IMR-90 (cell line): ENCODE measurements at regions not wholly inside any gene's neighbourhood (a gene's known extent, or its start where the extent isn't known, plus 50 kb on each side); places are given as distances from the start of the nearest gene placed in this dataset.

Source experiments
- ATAC-seq: fragments of 200-7000 bp; cut with Tn5 transposase; 2 replicates; pipeline ENCODE4 v1.9.1; 2020; ENCODE audit warnings: low read depth, mild to moderate bottlenecking, moderate library complexity
- BruUV-seq: library from RNA; stranded (reverse); fragments of 400-500 nt; replicated peaks from 2 replicates; lab custom pipeline; 2021; lab: Mats Ljungman, UMichigan
- CTCF ChIA-PET: fragments of 300-600 bp; formaldehyde crosslinking; extraction: SDS; loops from one replicate; lab custom pipeline; 2021; ENCODE audit warnings: antibody characterized with exemption; lab: Yijun Ruan, JAX
- POLR2A ChIA-PET: fragments of 300-600 bp; sonication (Branson Sonifier 250); formaldehyde crosslinking; loops from one replicate; lab custom pipeline; 2022; ENCODE audit warnings: antibody characterized with exemption; ENCODE audit not compliant: unreplicated experiment; lab: Charles Lee
- DNase-seq: peaks from one replicate; pipeline ENCODE4 v3.0.0; 2013
- H2AFZ ChIP-seq: replicated peaks from 2 replicates; pipeline ENCODE3; 2013; ENCODE audit warnings: low read length, mild to moderate bottlenecking; ENCODE audit not compliant: poor library complexity
- H2AK5ac ChIP-seq: 2 replicates; pipeline ENCODE4 v1.6.1; 2013; ENCODE audit warnings: low read depth, low read length, inconsistent platforms
- H2AK9ac ChIP-seq: replicated peaks from 2 replicates; pipeline ENCODE3; 2013; ENCODE audit warnings: mild to moderate bottlenecking, low read depth, low read length, moderate library complexity; ENCODE audit not compliant: poor library complexity
- H2BK120ac ChIP-seq: 2 replicates; pipeline ENCODE4 v1.6.1; 2013; ENCODE audit warnings: low read depth, low read length, inconsistent platforms
- H2BK15ac ChIP-seq: 3 replicates; pipeline ENCODE4 v1.6.1; 2013; ENCODE audit warnings: low read depth, low read length, inconsistent platforms
- H2BK20ac ChIP-seq: 2 replicates; pipeline ENCODE4 v1.6.1; 2013; ENCODE audit warnings: low read depth, mild to moderate bottlenecking, inconsistent platforms, low read length, moderate library complexity
- H2BK5ac ChIP-seq: 2 replicates; pipeline ENCODE4 v1.6.1; 2013; ENCODE audit warnings: mild to moderate bottlenecking, low read depth, low read length, inconsistent platforms; ENCODE audit not compliant: poor library complexity, severe bottlenecking
- H3K14ac ChIP-seq: replicated peaks from 2 replicates; pipeline ENCODE4 v1.6.1; 2013; ENCODE audit warnings: low read depth, low read length, inconsistent platforms
- H3K18ac ChIP-seq: 2 replicates; pipeline ENCODE4 v1.6.1; 2013; ENCODE audit warnings: low read depth, low read length, control low read depth
- H3K23ac ChIP-seq: 2 replicates; pipeline ENCODE4 v1.6.1; 2013; ENCODE audit warnings: low read depth, low read length, inconsistent platforms
- H3K27ac ChIP-seq: 2 replicates; pipeline ENCODE4 v1.5.1; 2013; ENCODE audit warnings: mild to moderate bottlenecking, control low read depth, low read length; ENCODE audit not compliant: insufficient read depth
- H3K27me3 ChIP-seq: 2 replicates; pipeline ENCODE4 v1.6.1; 2013; ENCODE audit warnings: low read length; ENCODE audit not compliant: control insufficient read depth, insufficient read depth
- H3K36me3 ChIP-seq: 2 replicates; pipeline ENCODE4 v1.6.1; 2013; ENCODE audit warnings: low read length, mixed read lengths; ENCODE audit not compliant: control insufficient read depth, insufficient read depth
- H3K4ac ChIP-seq: 2 replicates; pipeline ENCODE4 v1.6.1; 2013; ENCODE audit warnings: low read depth, low read length, inconsistent platforms
- H3K4me1 ChIP-seq: 2 replicates; pipeline ENCODE4 v1.6.1; 2013; ENCODE audit warnings: low read length, mixed read lengths; ENCODE audit not compliant: control insufficient read depth, insufficient read depth
- H3K4me2 ChIP-seq: 2 replicates; pipeline ENCODE4 v1.6.1; 2013; ENCODE audit warnings: low read depth, mild to moderate bottlenecking, control low read depth, low read length, moderate library complexity
- H3K4me3 ChIP-seq: 2 replicates; pipeline ENCODE4 v1.5.1; 2013; ENCODE audit warnings: low read depth, mild to moderate bottlenecking, control low read depth, low read length, moderate library complexity; ENCODE audit not compliant: insufficient read depth
- H3K56ac ChIP-seq: 2 replicates; pipeline ENCODE4 v1.6.1; 2013; ENCODE audit warnings: low read length, inconsistent platforms; ENCODE audit not compliant: insufficient read depth; ENCODE audit errors: extremely low read depth
- H3K79me1 ChIP-seq, 2 experiments: 2 replicates each; pipeline ENCODE4 v1.6.1; 2013; ENCODE audit warnings: low read length in 2 of 2, inconsistent platforms in 1 of 2, low read depth in 1 of 2
- H3K9ac ChIP-seq: 2 replicates; pipeline ENCODE4 v1.6.1; 2013; ENCODE audit warnings: low read depth, low read length, control low read depth
- H3K9me1 ChIP-seq: 2 replicates; pipeline ENCODE4 v1.6.1; 2013; ENCODE audit warnings: low read length, inconsistent platforms; ENCODE audit not compliant: insufficient read depth
- H3K9me3 ChIP-seq: 2 replicates; pipeline ENCODE4 v1.6.1; 2013; ENCODE audit warnings: low read length; ENCODE audit not compliant: control insufficient read depth, insufficient read depth
- H4K20me1 ChIP-seq: 2 replicates; pipeline ENCODE4 v1.6.1; 2013; ENCODE audit warnings: low read length, inconsistent platforms; ENCODE audit not compliant: insufficient read depth
- H4K5ac ChIP-seq: 2 replicates; pipeline ENCODE4 v1.6.1; 2013; ENCODE audit warnings: mild to moderate bottlenecking, low read depth, low read length, control low read depth
- H4K8ac ChIP-seq, 2 experiments: 2 replicates each; pipeline ENCODE4 v1.6.1; 2013; ENCODE audit warnings: low read depth in 2 of 2, low read length in 2 of 2, control low read depth in 1 of 2, inconsistent platforms in 1 of 2
- H4K91ac ChIP-seq: 2 replicates; pipeline ENCODE4 v1.6.1; 2013; ENCODE audit warnings: low read depth, low read length, inconsistent platforms; ENCODE audit not compliant: insufficient read depth
- CHD1 ChIP-seq: IDR thresholded peaks from 2 replicates; pipeline ENCODE4 v1.6.1; 2012; ENCODE audit warnings: low read depth, low read length, improper control_type of control experiment
- MXI1 ChIP-seq: IDR thresholded peaks from 2 replicates; pipeline ENCODE4 v1.6.1; 2012; ENCODE audit warnings: low read depth, mild to moderate bottlenecking, low read length, moderate library complexity, borderline replicate concordance
- dilution Hi-C: fragments of 300-500 bp; cut with HindIII; formaldehyde crosslinking; loops from one replicate; pipeline ENCODE4 v1.14.3; 2018; ENCODE audit warnings: low sequenced_read_pairs; ENCODE audit not compliant: unreplicated experiment
- in situ Hi-C: fragments of 300-500 bp; cut with MboI; formaldehyde crosslinking; loops from 3 replicates; pipeline ENCODE4 v1.14.3; 2019; ENCODE audit warnings: low sequenced_read_pairs, inconsistent platforms, mixed read lengths
- intact Hi-C: fragments of 100-400 bp; cut with micrococcal nuclease; formaldehyde crosslinking; loops from 2 replicates; pipeline ENCODE4 v1.10.0; 2022
- TF ChIP-seq, protein P1 (sequence below): conservative IDR thresholded peaks from 2 replicates; pipeline ENCODE4 v1.5.1; 2012; ENCODE audit warnings: mild to moderate bottlenecking, low read depth, low read length, improper control_type of control experiment
- TF ChIP-seq, protein P2 (sequence below): fragments of 150-350 bp; IDR thresholded peaks from 2 replicates; pipeline ENCODE4 v1.6.1; 2016; ENCODE audit warnings: low read depth, mild to moderate bottlenecking, low read length, moderate library complexity, borderline replicate concordance

DNA sequence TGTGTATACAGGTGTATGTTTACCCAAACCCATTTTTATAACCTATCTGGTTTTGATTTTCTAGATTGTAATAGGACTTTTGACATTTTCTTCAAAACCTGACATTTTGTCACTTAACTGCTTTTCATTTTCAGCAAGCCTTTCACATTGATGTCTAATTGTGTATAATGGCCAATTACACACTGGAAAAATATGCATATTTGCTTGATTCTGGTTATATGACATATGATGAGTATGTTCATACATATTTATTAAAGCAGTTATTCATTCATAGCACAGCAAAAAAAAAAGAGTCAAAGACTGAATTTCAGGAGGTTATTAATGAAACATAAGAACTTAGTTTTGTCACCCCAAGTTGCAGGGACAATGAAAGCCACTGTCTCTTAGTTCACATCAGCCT lies 307.7 kb upstream of the TNP1 start:
- Histone ChIP-seq H4K5ac (peak overlapping the region; percentile 79; the same call in 1 of the 2 replicates), H2BK20ac (peak overlapping the region; percentile 92; the same call in 1 of the 2 replicates), H2AK5ac (peak overlapping the region; percentile 71), H3K9me3 (no peaks in the 10 kb centered on the region), H2BK5ac (peak overlapping the region; percentile 79), H3K9me1 (no peaks in the 10 kb centered on the region), H2AFZ (no peak overlapping the region), H4K8ac (peak overlapping the region; percentile 81 to 85), H3K4me1 (peaks cover 17% of the 10 kb centered on the region), H3K14ac (no peak overlapping the region), H3K4ac (peak overlapping the region; percentile 80; the same call in 1 of the 2 replicates), H4K91ac (peak overlapping the region; percentile 35; the same call in 1 of the 2 replicates), H3K4me2 (no peak overlapping the region), H2BK120ac (peak overlapping the region; percentile 88; the same call in 1 of the 2 replicates), H3K4me3 (no peak overlapping the region), H2AK9ac (no peak overlapping the region), H3K27me3 (no peaks in the 10 kb centered on the region), H3K9ac (no peak overlapping the region), H3K23ac (no peak overlapping the region), H3K18ac (peak overlapping the region; percentile 94), H4K20me1 (no peaks in the 10 kb centered on the region), H2BK15ac (peak overlapping the region; percentile 95; the same call in 1 of the 3 replicates), H3K36me3 (no peaks in the 10 kb centered on the region), H3K56ac (peak overlapping the region; percentile 26; the same call in 1 of the 2 replicates), H3K79me1 (no peaks in the 10 kb centered on the region), H3K27ac (no peak overlapping the region)
- DNase-seq (peak; percentile 36), ATAC-seq (no peak)
- dilution Hi-C loops = loop anchor here (25.0 kb wide), 1 partner anchor 480 kb away; the partner anchor contains the start of gene IGFBP5
- in situ Hi-C loops = loop anchor here (10.0 to 25.0 kb wide), 3 partner anchors 347 to 545 kb away; partner anchors contain the start of gene IGFBP5
- ChIA-PET CTCF (no interaction called here), POLR2A (no interaction called here)
- intact Hi-C loops = loop anchor here (5.0 to 10.0 kb wide), 3 partner anchors 55 to 283 kb away; no protein-coding TSS in a partner anchor
- no TSS peak for BruUV-seq
- no peak for TF ChIP-seq MXI1
- TF ChIP-seq, protein P1, sequence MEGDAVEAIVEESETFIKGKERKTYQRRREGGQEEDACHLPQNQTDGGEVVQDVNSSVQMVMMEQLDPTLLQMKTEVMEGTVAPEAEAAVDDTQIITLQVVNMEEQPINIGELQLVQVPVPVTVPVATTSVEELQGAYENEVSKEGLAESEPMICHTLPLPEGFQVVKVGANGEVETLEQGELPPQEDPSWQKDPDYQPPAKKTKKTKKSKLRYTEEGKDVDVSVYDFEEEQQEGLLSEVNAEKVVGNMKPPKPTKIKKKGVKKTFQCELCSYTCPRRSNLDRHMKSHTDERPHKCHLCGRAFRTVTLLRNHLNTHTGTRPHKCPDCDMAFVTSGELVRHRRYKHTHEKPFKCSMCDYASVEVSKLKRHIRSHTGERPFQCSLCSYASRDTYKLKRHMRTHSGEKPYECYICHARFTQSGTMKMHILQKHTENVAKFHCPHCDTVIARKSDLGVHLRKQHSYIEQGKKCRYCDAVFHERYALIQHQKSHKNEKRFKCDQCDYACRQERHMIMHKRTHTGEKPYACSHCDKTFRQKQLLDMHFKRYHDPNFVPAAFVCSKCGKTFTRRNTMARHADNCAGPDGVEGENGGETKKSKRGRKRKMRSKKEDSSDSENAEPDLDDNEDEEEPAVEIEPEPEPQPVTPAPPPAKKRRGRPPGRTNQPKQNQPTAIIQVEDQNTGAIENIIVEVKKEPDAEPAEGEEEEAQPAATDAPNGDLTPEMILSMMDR = no peak
- TF ChIP-seq, protein P2, sequence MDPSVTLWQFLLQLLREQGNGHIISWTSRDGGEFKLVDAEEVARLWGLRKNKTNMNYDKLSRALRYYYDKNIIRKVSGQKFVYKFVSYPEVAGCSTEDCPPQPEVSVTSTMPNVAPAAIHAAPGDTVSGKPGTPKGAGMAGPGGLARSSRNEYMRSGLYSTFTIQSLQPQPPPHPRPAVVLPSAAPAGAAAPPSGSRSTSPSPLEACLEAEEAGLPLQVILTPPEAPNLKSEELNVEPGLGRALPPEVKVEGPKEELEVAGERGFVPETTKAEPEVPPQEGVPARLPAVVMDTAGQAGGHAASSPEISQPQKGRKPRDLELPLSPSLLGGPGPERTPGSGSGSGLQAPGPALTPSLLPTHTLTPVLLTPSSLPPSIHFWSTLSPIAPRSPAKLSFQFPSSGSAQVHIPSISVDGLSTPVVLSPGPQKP = no peak
- TF ChIP-seq CHD1 = no peak
